ENCODE measurements at regions not wholly inside any gene's neighbourhood (a gene's known extent, or its start where the extent isn't known, plus 50 kb on each side); places are given as distances from the start of the nearest gene placed in this dataset.

GRCh38 chrX:30483996-30484395 lies 93.6 kb downstream of the TASL start:
- Histone ChIP-seq H3K27me3 (no peaks in the 10 kb centered on the region), H3K4me3 (no peak overlapping the region), H3K4me1 (no peaks in the 10 kb centered on the region), H3K36me3 (no peaks in the 10 kb centered on the region), H3K9me3 (no peaks in the 10 kb centered on the region), H3K27ac (no peak overlapping the region)
- TF ChIP-seq CTCF (IDR thresholded peaks at IDR 0.05) (no peak), POLR2A (IDR thresholded peaks at IDR 0.05) (no peak), POLR2AphosphoS5 (IDR thresholded peaks at IDR 0.05) (no peak), EP300 (IDR thresholded peaks at IDR 0.05) (no peak)
- no peak for ATAC-seq
- WGBS, 2 donors (ENCODE audit: low coverage in 1 of 2) = 17 to 88% methylated on average over 1 to 2 of the region's 2 CpGs

- H3K36me3 ChIP-seq = no peaks in the 10 kb centered on the region
- H3K9me3 ChIP-seq = no peaks in the 10 kb centered on the region
- H3K27me3 ChIP-seq = no peaks in the 10 kb centered on the region
- H3K27ac ChIP-seq = no peak overlapping the region
- no peaks in the 10 kb centered on the region for H3K4me1 ChIP-seq
- 37 to 38% methylated on average over 2 to 3 of the region's 3 CpGs for WGBS, 2 donors (ENCODE audit: low coverage in 1 of 2)
- no peak for ATAC-seq
- TF ChIP-seq POLR2A (IDR thresholded peaks at IDR 0.05) = no peak
- no peak for TF ChIP-seq POLR2AphosphoS5 (IDR thresholded peaks at IDR 0.05)
- TF ChIP-seq CTCF (IDR thresholded peaks at IDR 0.05) = no peak
- TF ChIP-seq EP300 (IDR thresholded peaks at IDR 0.05) = no peak
- no peak overlapping the region for H3K4me3 ChIP-seq
Measured at GRCh38 chrX:30468471-30468870, 109.1 kb downstream of the TASL start.

All from gastroesophageal sphincter (tissue), 4 donors.